Gastroesophageal sphincter (tissue), 3 donors: ENCODE measurements at regions not wholly inside any gene's neighbourhood (a gene's known extent, or its start where the extent isn't known, plus 50 kb on each side); places are given as distances from the start of the nearest gene placed in this dataset.

ENCODE experiments used
- CTCF ChIP-seq, 4 experiments: fragments of 200-600 bp in 2 of 4; fragments of 450-650 bp in 2 of 4; sonication (generic) in 1 of 4; IDR thresholded peaks; one replicate each; pipeline ENCODE4 v1.5.1; 2017 to 2019; ENCODE audit warnings: antibody characterized with exemption in 4 of 4, mild to moderate bottlenecking in 2 of 4, moderate library complexity in 2 of 4
- EP300 ChIP-seq: sonication (generic); formaldehyde crosslinking; IDR thresholded peaks from one replicate; pipeline ENCODE4 v1.6.1; 2017; ENCODE audit warnings: antibody characterized with exemption, mild to moderate bottlenecking
- POLR2A ChIP-seq, 2 donors: fragments of 450-650 bp; IDR thresholded peaks; one replicate each; pipeline ENCODE4 v1.6.1; 2017; ENCODE audit warnings: antibody characterized with exemption in 2 of 2, mild to moderate bottlenecking in 2 of 2, moderate library complexity in 1 of 2
- POLR2AphosphoS5 ChIP-seq: sonication (generic); formaldehyde crosslinking; IDR thresholded peaks from one replicate; pipeline ENCODE4 v1.6.1; 2017; ENCODE audit warnings: antibody characterized with exemption

DNA sequence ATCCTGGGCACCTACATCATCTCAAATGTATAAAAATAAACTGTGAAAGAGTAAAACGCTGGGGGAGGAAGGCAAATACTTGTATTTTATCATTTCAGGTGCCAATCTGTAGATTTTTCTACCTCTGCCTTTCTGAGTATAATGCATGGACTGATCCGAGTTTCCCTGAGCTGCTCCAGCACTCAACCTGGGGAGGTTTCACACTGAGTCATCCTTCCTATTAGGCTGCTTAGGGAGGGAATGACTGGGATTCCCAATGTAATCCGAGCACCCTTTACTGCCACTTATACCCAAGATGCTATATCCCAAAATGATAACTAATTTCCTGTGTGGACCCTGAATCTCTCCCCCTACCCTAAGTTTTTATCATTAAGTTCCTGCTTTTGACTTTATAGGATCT is 126.6 kb downstream of the HNRNPD start:
- no peak for TF ChIP-seq POLR2AphosphoS5
- TF ChIP-seq CTCF (IDR thresholded peaks at IDR 0.05), result no peak
- no peak for TF ChIP-seq POLR2A (IDR thresholded peaks at IDR 0.05)
- no peak for TF ChIP-seq EP300
